HCT116 (cell line): ENCODE measurements at regions not wholly inside any gene's neighbourhood (a gene's known extent, or its start where the extent isn't known, plus 50 kb on each side); places are given as distances from the start of the nearest gene placed in this dataset.

ENCODE experiments used
- ATAC-seq: fragments of 200-7000 bp; cut with Tn5 transposase; 2 replicates; pipeline ENCODE4 v1.9.1; 2020; ENCODE audit warnings: mild to moderate bottlenecking, moderate library complexity
- BruUV-seq: library from RNA; stranded (reverse); fragments of 400-500 nt; replicated peaks from 2 replicates; lab custom pipeline; 2021; lab: Mats Ljungman, UMichigan
- CTCF ChIA-PET: fragments of 300-600 bp; sonication (Branson Sonifier 250); formaldehyde crosslinking; loops from one replicate; lab custom pipeline; 2021; ENCODE audit warnings: antibody characterized with exemption; lab: Charles Lee
- POLR2A ChIA-PET: fragments of 300-600, 350-600 bp; sonication (Branson Sonifier 250); formaldehyde crosslinking; loops from one replicate; lab custom pipeline; 2021; ENCODE audit warnings: antibody characterized with exemption; lab: Charles Lee
- RAD21 ChIA-PET, 2 experiments: fragments of 300-600 bp; sonication (Branson Sonifier 250); formaldehyde crosslinking; loops; one replicate each; lab custom pipeline; 2023; ENCODE audit warnings: low total read pairs in 2 of 2; ENCODE audit not compliant: uncharacterized antibody in 2 of 2, unreplicated experiment in 2 of 2, low non-redundant PET in 1 of 2; lab: Charles Lee
- DNase-seq: peaks from one replicate; pipeline ENCODE4 v3.0.0-alpha.2; 2010; ENCODE audit warnings: low read depth, low spot score
- H2AFZ ChIP-seq: fragments of 200-600 bp; shearing (Covaris generic), sonication (generic); 2 replicates; pipeline ENCODE4 v1.6.1; 2017; ENCODE audit warnings: low read depth, mixed run types, mixed read lengths, antibody characterized with exemption, low read length; ENCODE audit not compliant: poor library complexity, severe bottlenecking
- H3K27ac ChIP-seq: 2 replicates; pipeline ENCODE4 v1.5.1; 2012; ENCODE audit warnings: low read depth, low read length
- H3K27me3 ChIP-seq: fragments of 200-600 bp; sonication (generic); 2 replicates; pipeline ENCODE4 v1.6.1; 2016; ENCODE audit warnings: mixed run types, low read length, mixed read lengths; ENCODE audit not compliant: insufficient read depth
- H3K36me3 ChIP-seq, 2 experiments: fragments of 200-500 bp in 1 of 2; fragments of 200-600 bp in 1 of 2; sonication (Bioruptor generic) in 1 of 2; sonication (generic) in 1 of 2; 2 replicates each; pipeline versions ENCODE4 v1.5.1 to v1.6.1; 2014 to 2016; ENCODE audit warnings: low read length in 2 of 2, inconsistent platforms in 1 of 2, mixed read lengths in 1 of 2, mixed run types in 1 of 2; ENCODE audit not compliant: insufficient read depth in 2 of 2, control insufficient read depth in 1 of 2
- H3K4me1 ChIP-seq, 2 experiments: fragments of 200-600 bp in 1 of 2; sonication (generic) in 1 of 2; 2 replicates each; pipeline versions ENCODE4 v1.5.1 to v1.6.1; 2012 to 2017; ENCODE audit warnings: low read length in 2 of 2, inconsistent platforms in 1 of 2, mild to moderate bottlenecking in 1 of 2, mixed read lengths in 1 of 2, mixed run types in 1 of 2, moderate library complexity in 1 of 2; ENCODE audit not compliant: insufficient read depth in 2 of 2, control insufficient read depth in 1 of 2
- H3K4me2 ChIP-seq: fragments of 200-600 bp; sonication (generic); 2 replicates; pipeline ENCODE4 v1.6.1; 2017; ENCODE audit warnings: mixed run types, low read length, mixed read lengths
- H3K4me3 ChIP-seq, 2 experiments: fragments of 200-600 bp in 1 of 2; sonication (generic) in 1 of 2; replicated peaks in 1 of 2; 2 replicates each; pipeline ENCODE4 v1.5.1; 2011 to 2016; ENCODE audit warnings: low read length in 2 of 2, control low read depth in 1 of 2, low read depth in 1 of 2, mild to moderate bottlenecking in 1 of 2, mixed read lengths in 1 of 2, mixed run types in 1 of 2
- H3K79me2 ChIP-seq: fragments of 200-600 bp; sonication (generic); 2 replicates; pipeline ENCODE4 v1.6.1; 2017; ENCODE audit warnings: mild to moderate bottlenecking, mixed run types, low read length, moderate library complexity, mixed read lengths; ENCODE audit not compliant: insufficient read depth
- H3K9ac ChIP-seq: fragments of 200-600 bp; sonication (generic); 2 replicates; pipeline ENCODE4 v1.6.1; 2016; ENCODE audit warnings: low read length, mixed read lengths
- H3K9me2 ChIP-seq: fragments of 200-600 bp; sonication (generic), shearing (Covaris generic); 2 replicates; pipeline ENCODE4 v1.6.1; 2017; ENCODE audit warnings: mixed run types, mild to moderate bottlenecking, moderate library complexity; ENCODE audit not compliant: insufficient read depth
- H3K9me3 ChIP-seq, 2 experiments: fragments of 200-500 bp in 1 of 2; fragments of 200-600 bp in 1 of 2; sonication (Bioruptor generic) in 1 of 2; sonication (generic) in 1 of 2; 2 replicates each; pipeline ENCODE4 v1.6.1; 2014 to 2017; ENCODE audit warnings: low read length in 2 of 2, mixed read lengths in 2 of 2, inconsistent platforms in 1 of 2, low read depth in 1 of 2, mild to moderate bottlenecking in 1 of 2, mixed run types in 1 of 2, moderate library complexity in 1 of 2; ENCODE audit not compliant: control insufficient read depth in 1 of 2, insufficient read depth in 1 of 2
- H4K20me1 ChIP-seq: fragments of 200-600 bp; sonication (generic), shearing (Covaris generic); 2 replicates; pipeline ENCODE4 v1.6.1; 2017; ENCODE audit warnings: mixed run types, mild to moderate bottlenecking, moderate library complexity; ENCODE audit not compliant: insufficient read depth
- EZH2phosphoT487 ChIP-seq: fragments of 200-600 bp; IDR thresholded peaks from 2 replicates; pipeline ENCODE4 v1.6.1; 2018; ENCODE audit warnings: antibody characterized with exemption, borderline replicate concordance
- JUND ChIP-seq: IDR thresholded peaks from 2 replicates; pipeline ENCODE4 v1.6.1; 2012
- POLR2AphosphoS5 ChIP-seq: IDR thresholded peaks from 2 replicates; pipeline ENCODE4 v1.6.1; 2011; ENCODE audit warnings: mild to moderate bottlenecking, low read depth, low read length, moderate library complexity
- SIN3A ChIP-seq: IDR thresholded peaks from 2 replicates; pipeline ENCODE4 v1.6.1; 2012; ENCODE audit warnings: low read depth
- SP1 ChIP-seq: IDR thresholded peaks from 2 replicates; pipeline ENCODE4 v1.6.1; 2012; ENCODE audit warnings: low read depth
- SRF ChIP-seq: IDR thresholded peaks from 2 replicates; pipeline ENCODE4 v1.6.1; 2012; ENCODE audit warnings: low read depth
- intact Hi-C: fragments of 100-400 bp; cut with micrococcal nuclease; formaldehyde crosslinking; loops from 2 replicates; pipeline ENCODE4 v1.10.0; 2022
- TF ChIP-seq, protein P1 (sequence below): IDR thresholded peaks from 2 replicates; pipeline ENCODE4 v1.6.1; 2011; ENCODE audit warnings: mild to moderate bottlenecking, low read length, moderate library complexity; ENCODE audit not compliant: insufficient replicate concordance; ENCODE audit errors: extremely low read depth
- TF ChIP-seq, protein P2 (sequence below): IDR thresholded peaks from 2 replicates; pipeline ENCODE4 v1.6.1; 2012
- TF ChIP-seq, protein P3 (sequence below), 3 experiments: fragments of 200-600 bp in 1 of 3; sonication (generic) in 1 of 3; IDR thresholded peaks in 2 of 3; conservative IDR thresholded peaks in 1 of 3; 2 replicates each; pipeline ENCODE4 v1.5.1; 2012 to 2017; ENCODE audit warnings: low read depth in 2 of 3, low read length in 2 of 3, antibody characterized with exemption in 1 of 3, borderline replicate concordance in 1 of 3, control low read depth in 1 of 3, mild to moderate bottlenecking in 1 of 3, mixed read lengths in 1 of 3, mixed run types in 1 of 3, moderate library complexity in 1 of 3; ENCODE audit not compliant: insufficient read depth in 1 of 3

DNA sequence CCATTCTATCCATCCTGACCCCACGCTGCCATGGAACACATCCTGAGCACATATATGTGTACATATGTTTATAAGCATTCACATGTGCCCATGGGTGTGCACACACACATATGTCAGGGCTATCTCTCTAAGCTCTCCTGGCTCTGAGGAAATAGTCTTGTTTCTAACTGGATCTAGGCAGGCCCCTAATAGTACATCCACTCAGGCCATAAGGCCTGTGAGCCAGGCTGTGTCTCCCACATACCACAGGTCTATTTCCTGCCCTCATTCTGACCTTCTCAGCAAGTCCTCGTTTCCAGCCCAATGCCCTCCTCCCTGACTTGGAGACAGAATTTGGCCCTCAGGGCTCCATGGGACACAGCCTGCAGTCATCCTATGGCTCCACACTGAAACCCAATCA, 284.8 kb upstream of the CTNNB1 start:
- Histone ChIP-seq H3K9me2 (no peaks in the 10 kb centered on the region), H2AFZ (no peak overlapping the region), H4K20me1 (no peaks in the 10 kb centered on the region), H3K79me2 (no peaks in the 10 kb centered on the region), H3K4me2 (no peak overlapping the region), H3K27ac (no peak overlapping the region), H3K9me3 (no peaks in the 10 kb centered on the region), H3K36me3 (no peaks in the 10 kb centered on the region), H3K9ac (no peak overlapping the region), H3K27me3 (no peaks in the 10 kb centered on the region), H3K4me3 (no peak overlapping the region), H3K4me1 (no peaks in the 10 kb centered on the region)
- TF ChIP-seq EZH2phosphoT487: no peak
- no peak for TF ChIP-seq SP1
- no peak for TF ChIP-seq SRF
- CTCF ChIA-PET: no interaction called here
- ATAC-seq (no peak), DNase-seq (no peak)
- RAD21 ChIA-PET: interaction anchor here in 1 of 2 experiments (0.6 kb wide), 1 partner anchor 330 kb away, joined by 3 read pairs; no protein-coding TSS in a partner anchor
- intact Hi-C loops: no loop called here
- no TSS peak for BruUV-seq
- POLR2A ChIA-PET: no interaction called here

GRCh38 chr3:40915346-40915865, 283.9 kb upstream of the CTNNB1 start:
- ATAC-seq (no peak), DNase-seq (no peak)
- Histone ChIP-seq H3K9me3 (no peaks in the 10 kb centered on the region), H3K4me3 (no peak overlapping the region), H3K4me2 (no peak overlapping the region), H3K9me2 (no peaks in the 10 kb centered on the region), H3K27me3 (no peaks in the 10 kb centered on the region), H3K9ac (no peak overlapping the region), H3K36me3 (no peaks in the 10 kb centered on the region), H4K20me1 (no peaks in the 10 kb centered on the region), H2AFZ (no peak overlapping the region), H3K79me2 (no peaks in the 10 kb centered on the region), H3K27ac (no peak overlapping the region), H3K4me1 (no peaks in the 10 kb centered on the region)
- intact Hi-C loops: no loop called here
- CTCF ChIA-PET: no interaction called here
- RAD21 ChIA-PET: no interaction called here
- POLR2A ChIA-PET: no interaction called here
- BruUV-seq: no TSS peak
- TF ChIP-seq, protein P1, sequence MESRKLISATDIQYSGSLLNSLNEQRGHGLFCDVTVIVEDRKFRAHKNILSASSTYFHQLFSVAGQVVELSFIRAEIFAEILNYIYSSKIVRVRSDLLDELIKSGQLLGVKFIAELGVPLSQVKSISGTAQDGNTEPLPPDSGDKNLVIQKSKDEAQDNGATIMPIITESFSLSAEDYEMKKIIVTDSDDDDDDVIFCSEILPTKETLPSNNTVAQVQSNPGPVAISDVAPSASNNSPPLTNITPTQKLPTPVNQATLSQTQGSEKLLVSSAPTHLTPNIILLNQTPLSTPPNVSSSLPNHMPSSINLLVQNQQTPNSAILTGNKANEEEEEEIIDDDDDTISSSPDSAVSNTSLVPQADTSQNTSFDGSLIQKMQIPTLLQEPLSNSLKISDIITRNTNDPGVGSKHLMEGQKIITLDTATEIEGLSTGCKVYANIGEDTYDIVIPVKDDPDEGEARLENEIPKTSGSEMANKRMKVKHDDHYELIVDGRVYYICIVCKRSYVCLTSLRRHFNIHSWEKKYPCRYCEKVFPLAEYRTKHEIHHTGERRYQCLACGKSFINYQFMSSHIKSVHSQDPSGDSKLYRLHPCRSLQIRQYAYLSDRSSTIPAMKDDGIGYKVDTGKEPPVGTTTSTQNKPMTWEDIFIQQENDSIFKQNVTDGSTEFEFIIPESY: no peak
- TF ChIP-seq JUND: no peak
- TF ChIP-seq POLR2AphosphoS5: no peak
- TF ChIP-seq, protein P2, sequence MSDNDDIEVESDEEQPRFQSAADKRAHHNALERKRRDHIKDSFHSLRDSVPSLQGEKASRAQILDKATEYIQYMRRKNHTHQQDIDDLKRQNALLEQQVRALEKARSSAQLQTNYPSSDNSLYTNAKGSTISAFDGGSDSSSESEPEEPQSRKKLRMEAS: no peak
- TF ChIP-seq, protein P3, sequence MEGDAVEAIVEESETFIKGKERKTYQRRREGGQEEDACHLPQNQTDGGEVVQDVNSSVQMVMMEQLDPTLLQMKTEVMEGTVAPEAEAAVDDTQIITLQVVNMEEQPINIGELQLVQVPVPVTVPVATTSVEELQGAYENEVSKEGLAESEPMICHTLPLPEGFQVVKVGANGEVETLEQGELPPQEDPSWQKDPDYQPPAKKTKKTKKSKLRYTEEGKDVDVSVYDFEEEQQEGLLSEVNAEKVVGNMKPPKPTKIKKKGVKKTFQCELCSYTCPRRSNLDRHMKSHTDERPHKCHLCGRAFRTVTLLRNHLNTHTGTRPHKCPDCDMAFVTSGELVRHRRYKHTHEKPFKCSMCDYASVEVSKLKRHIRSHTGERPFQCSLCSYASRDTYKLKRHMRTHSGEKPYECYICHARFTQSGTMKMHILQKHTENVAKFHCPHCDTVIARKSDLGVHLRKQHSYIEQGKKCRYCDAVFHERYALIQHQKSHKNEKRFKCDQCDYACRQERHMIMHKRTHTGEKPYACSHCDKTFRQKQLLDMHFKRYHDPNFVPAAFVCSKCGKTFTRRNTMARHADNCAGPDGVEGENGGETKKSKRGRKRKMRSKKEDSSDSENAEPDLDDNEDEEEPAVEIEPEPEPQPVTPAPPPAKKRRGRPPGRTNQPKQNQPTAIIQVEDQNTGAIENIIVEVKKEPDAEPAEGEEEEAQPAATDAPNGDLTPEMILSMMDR (IDR thresholded peaks at IDR 0.05 in 2 of 3, conservative IDR thresholded peaks at IDR 0.05 in 1 of 3; ENCODE audit: borderline replicate concordance in 1 of 3, insufficient read depth in 1 of 3, low read depth in 2 of 3, low read length in 2 of 3): no peak
- no peak for TF ChIP-seq SIN3A
